SK-N-SH (cell line): ENCODE measurements at regions not wholly inside any gene's neighbourhood (a gene's known extent, or its start where the extent isn't known, plus 50 kb on each side); places are given as distances from the start of the nearest gene placed in this dataset.

ENCODE experiments used
- CHD2 ChIP-seq: fragments of 150-350 bp; IDR thresholded peaks from 2 replicates; pipeline ENCODE4 v1.6.1; 2018; ENCODE audit warnings: low read length; ENCODE audit not compliant: partially characterized antibody
- TF ChIP-seq, protein P1 (sequence below): fragments of 200-600 bp; sonication (generic); IDR thresholded peaks from 2 replicates; pipeline ENCODE4 v1.6.1; 2017; ENCODE audit warnings: antibody characterized with exemption, mild to moderate bottlenecking, moderate library complexity

DNA sequence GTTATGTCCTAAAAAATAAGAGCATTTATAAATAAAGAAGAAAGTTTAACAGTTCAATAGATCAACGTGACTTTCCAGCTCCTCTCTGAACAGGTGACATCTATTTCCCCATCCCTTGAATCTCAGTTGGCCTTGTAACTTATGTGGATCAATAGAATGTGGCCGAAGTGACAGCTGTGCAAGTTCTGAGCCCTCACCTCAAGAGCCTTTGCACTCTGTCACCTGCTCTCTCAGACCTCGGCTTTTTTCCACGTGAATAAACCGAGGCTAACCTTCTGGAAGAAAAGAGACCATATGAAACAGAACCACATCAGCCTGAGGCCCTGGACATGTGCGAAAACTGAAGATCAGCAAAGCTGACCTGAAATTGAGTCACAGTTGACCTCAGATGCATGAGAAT is 253.0 kb downstream of the DAD1 start:
- TF ChIP-seq, protein P1, sequence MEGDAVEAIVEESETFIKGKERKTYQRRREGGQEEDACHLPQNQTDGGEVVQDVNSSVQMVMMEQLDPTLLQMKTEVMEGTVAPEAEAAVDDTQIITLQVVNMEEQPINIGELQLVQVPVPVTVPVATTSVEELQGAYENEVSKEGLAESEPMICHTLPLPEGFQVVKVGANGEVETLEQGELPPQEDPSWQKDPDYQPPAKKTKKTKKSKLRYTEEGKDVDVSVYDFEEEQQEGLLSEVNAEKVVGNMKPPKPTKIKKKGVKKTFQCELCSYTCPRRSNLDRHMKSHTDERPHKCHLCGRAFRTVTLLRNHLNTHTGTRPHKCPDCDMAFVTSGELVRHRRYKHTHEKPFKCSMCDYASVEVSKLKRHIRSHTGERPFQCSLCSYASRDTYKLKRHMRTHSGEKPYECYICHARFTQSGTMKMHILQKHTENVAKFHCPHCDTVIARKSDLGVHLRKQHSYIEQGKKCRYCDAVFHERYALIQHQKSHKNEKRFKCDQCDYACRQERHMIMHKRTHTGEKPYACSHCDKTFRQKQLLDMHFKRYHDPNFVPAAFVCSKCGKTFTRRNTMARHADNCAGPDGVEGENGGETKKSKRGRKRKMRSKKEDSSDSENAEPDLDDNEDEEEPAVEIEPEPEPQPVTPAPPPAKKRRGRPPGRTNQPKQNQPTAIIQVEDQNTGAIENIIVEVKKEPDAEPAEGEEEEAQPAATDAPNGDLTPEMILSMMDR = no peak
- TF ChIP-seq CHD2 = no peak
